OCI-LY7 (cell line): ENCODE measurements at regions not wholly inside any gene's neighbourhood (a gene's known extent, or its start where the extent isn't known, plus 50 kb on each side); places are given as distances from the start of the nearest gene placed in this dataset.

ENCODE experiments used
- BruUV-seq: library from RNA; stranded (reverse); fragments of 400-500 nt; replicated peaks from 2 replicates; lab custom pipeline; 2021; lab: Mats Ljungman, UMichigan
- CTCF ChIA-PET: fragments of 300-600 bp; sonication (Branson Sonifier 250); formaldehyde crosslinking; loops from one replicate; lab custom pipeline; 2022; ENCODE audit warnings: antibody characterized with exemption; ENCODE audit not compliant: unreplicated experiment; lab: Charles Lee
- POLR2A ChIA-PET: fragments of 300-600 bp; sonication (Branson Sonifier 250); formaldehyde crosslinking; loops from one replicate; lab custom pipeline; 2022; ENCODE audit warnings: antibody characterized with exemption; lab: Charles Lee
- DNase-seq: peaks from one replicate; pipeline ENCODE4 v3.0.0-alpha.2; 2015; ENCODE audit warnings: low spot score
- H2AFZ ChIP-seq: fragments of 200-600 bp; sonication (generic), shearing (Covaris generic); 2 replicates; pipeline ENCODE4 v1.6.1; 2014; ENCODE audit warnings: mild to moderate bottlenecking, antibody characterized with exemption, low read length, moderate library complexity
- H3K27ac ChIP-seq: fragments of 200-600 bp; sonication (generic); 2 replicates; pipeline ENCODE4 v1.5.1; 2014; ENCODE audit warnings: mixed run types, low read depth, mild to moderate bottlenecking, moderate library complexity, low read length, inconsistent platforms; ENCODE audit not compliant: poor library complexity, severe bottlenecking
- H3K36me3 ChIP-seq: fragments of 200-600 bp; sonication (generic); 2 replicates; pipeline ENCODE4 v1.6.1; 2014; ENCODE audit warnings: mild to moderate bottlenecking, antibody characterized with exemption, low read length, moderate library complexity, mixed read lengths; ENCODE audit not compliant: insufficient read depth
- H3K4me1 ChIP-seq: fragments of 200-600 bp; sonication (generic); 2 replicates; pipeline ENCODE4 v1.5.1; 2014; ENCODE audit warnings: mild to moderate bottlenecking, low read length; ENCODE audit not compliant: insufficient read depth, poor library complexity, severe bottlenecking
- H3K4me2 ChIP-seq: fragments of 200-600 bp; sonication (generic); 2 replicates; pipeline ENCODE4 v1.6.1; 2014; ENCODE audit warnings: mild to moderate bottlenecking, low read length
- H3K4me3 ChIP-seq: fragments of 200-600 bp; sonication (generic); 2 replicates; pipeline ENCODE4 v1.5.1; 2014; ENCODE audit warnings: mild to moderate bottlenecking, low read depth, low read length; ENCODE audit not compliant: poor library complexity, severe bottlenecking
- H3K79me2 ChIP-seq: fragments of 200-600 bp; sonication (generic); 2 replicates; pipeline ENCODE4 v1.6.1; 2016; ENCODE audit warnings: low read depth, mild to moderate bottlenecking, low read length, moderate library complexity, mixed read lengths; ENCODE audit not compliant: insufficient read depth
- H3K9me2 ChIP-seq: fragments of 200-600 bp; sonication (generic); 2 replicates; pipeline ENCODE4 v1.6.1; 2016; ENCODE audit warnings: mild to moderate bottlenecking, low read length, mixed read lengths; ENCODE audit not compliant: insufficient read depth
- H3K9me3 ChIP-seq: fragments of 200-600 bp; sonication (generic); 2 replicates; pipeline ENCODE4 v1.6.1; 2014; ENCODE audit warnings: mild to moderate bottlenecking, mixed run types, low read length, mixed read lengths
- H4K20me1 ChIP-seq: fragments of 200-600 bp; sonication (generic); 2 replicates; pipeline ENCODE4 v1.6.1; 2014; ENCODE audit warnings: mild to moderate bottlenecking, antibody characterized with exemption, low read length, moderate library complexity, mixed read lengths; ENCODE audit not compliant: insufficient read depth
- CTCF ChIP-seq: fragments of 200-600 bp; sonication (generic); conservative IDR thresholded peaks from 2 replicates; pipeline ENCODE4 v1.5.1; 2014; ENCODE audit warnings: mild to moderate bottlenecking, antibody characterized with exemption, low read length, moderate library complexity, mixed read lengths
- EZH2phosphoT487 ChIP-seq: fragments of 200-600 bp; sonication (generic); IDR thresholded peaks from 2 replicates; pipeline ENCODE4 v1.6.1; 2018; ENCODE audit warnings: low read depth, borderline replicate concordance, mild to moderate bottlenecking, mixed run types, antibody characterized with exemption, low read length, moderate library complexity, mixed read lengths
- intact Hi-C: fragments of 100-400 bp; cut with micrococcal nuclease; formaldehyde crosslinking; loops from one replicate; pipeline ENCODE4 v1.10.0; 2022; ENCODE audit not compliant: unreplicated experiment

DNA sequence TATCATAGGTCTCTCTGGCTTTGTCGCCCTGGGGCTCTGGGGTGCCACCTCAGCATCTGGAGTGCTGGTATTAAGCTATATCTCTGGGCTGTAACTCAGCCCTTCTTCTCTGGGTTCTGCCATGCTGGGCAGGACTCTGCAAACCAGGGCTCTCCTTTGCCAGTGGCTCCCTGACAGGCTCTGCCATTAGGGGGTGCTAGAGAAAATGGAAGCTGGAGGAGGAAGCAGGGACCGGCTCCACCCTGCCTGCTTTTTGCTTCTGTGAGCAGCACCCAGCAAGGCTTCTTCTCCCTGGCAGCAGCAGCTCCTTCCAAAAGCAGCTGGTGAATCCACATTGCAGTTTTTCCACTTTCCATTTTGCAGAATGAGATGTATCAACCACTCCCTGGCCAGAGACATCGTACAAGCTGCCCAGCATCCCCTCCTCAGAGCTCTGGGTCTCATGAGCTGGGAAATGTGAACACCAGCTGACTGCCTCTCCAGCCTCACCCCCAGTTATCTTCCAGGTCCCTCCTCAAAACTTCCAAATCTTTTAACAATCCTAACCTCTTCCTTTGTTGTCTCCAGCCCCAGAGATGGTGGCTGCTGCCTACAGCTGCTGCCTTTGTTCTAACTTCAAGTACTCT, 165.0 kb downstream of the ABHD5 start:
- Histone ChIP-seq H3K9me3 (no peaks in the 10 kb centered on the region), H3K4me1 (peaks cover 4% of the 10 kb centered on the region), H3K9me2 (no peaks in the 10 kb centered on the region), H4K20me1 (no peaks in the 10 kb centered on the region), H3K79me2 (no peaks in the 10 kb centered on the region), H3K27ac (no peak overlapping the region), H2AFZ (peak overlapping the region; percentile 59; the same call in 1 of the 2 replicates), H3K36me3 (no peaks in the 10 kb centered on the region), H3K4me2 (peak overlapping the region; percentile 29; the same call in 1 of the 2 replicates), H3K4me3 (no peak overlapping the region)
- ChIA-PET CTCF (interaction anchor here (0.5 to 2.2 kb wide), 4 partner anchors 90 to 343 kb away, joined by 3 to 5 read pairs (median 3); no protein-coding TSS in a partner anchor), POLR2A (interaction anchor here (0.7 to 1.1 kb wide), 3 partner anchors 10 to 58 kb away, joined by 3 read pairs; no protein-coding TSS in a partner anchor)
- no TSS peak for BruUV-seq
- DNase-seq: peak; percentile 80
- TF ChIP-seq EZH2phosphoT487: no peak
- TF ChIP-seq CTCF: peak; percentile 91
- intact Hi-C loops: loop anchor here (1.0 to 10.0 kb wide), 2 partner anchors 311 to 343 kb away; no protein-coding TSS in a partner anchor

- Histone ChIP-seq H3K9me2 (no peaks in the 10 kb centered on the region), H3K4me1 (peaks cover 4% of the 10 kb centered on the region), H3K27ac (no peak overlapping the region), H4K20me1 (no peaks in the 10 kb centered on the region), H3K36me3 (no peaks in the 10 kb centered on the region), H2AFZ (0 out of 2 replicates have a peak overlapping the region, but pooled peaks have one; percentile 59), H3K79me2 (no peaks in the 10 kb centered on the region), H3K9me3 (no peaks in the 10 kb centered on the region), H3K4me3 (no peak overlapping the region), H3K4me2 (no peak overlapping the region)
- intact Hi-C loops: loop anchor here (10.0 kb wide), 1 partner anchor 312 kb away; no protein-coding TSS in a partner anchor
- no TSS peak for BruUV-seq
- CTCF ChIA-PET: interaction anchor here (0.5 to 2.2 kb wide), 4 partner anchors 91 to 342 kb away, joined by 3 to 5 read pairs (median 3); no protein-coding TSS in a partner anchor
- POLR2A ChIA-PET: interaction anchor here (1.1 kb wide), 1 partner anchor 57 kb away, joined by 3 read pairs; no protein-coding TSS in a partner anchor
- no peak for DNase-seq
- TF ChIP-seq EZH2phosphoT487: no peak
- TF ChIP-seq CTCF: no peak
Measured at GRCh38 chr3:43856351-43856750, 165.6 kb downstream of the ABHD5 start.

- Histone ChIP-seq H2AFZ (no peak overlapping the region), H3K36me3 (no peaks in the 10 kb centered on the region), H4K20me1 (no peaks in the 10 kb centered on the region), H3K4me1 (peaks cover 4% of the 10 kb centered on the region), H3K4me2 (no peak overlapping the region), H3K79me2 (no peaks in the 10 kb centered on the region), H3K4me3 (no peak overlapping the region), H3K9me2 (no peaks in the 10 kb centered on the region), H3K27ac (no peak overlapping the region), H3K9me3 (no peaks in the 10 kb centered on the region)
- intact Hi-C loops: loop anchor here (10.0 kb wide), 1 partner anchor 312 kb away; no protein-coding TSS in a partner anchor
- TF ChIP-seq EZH2phosphoT487: no peak
- no peak for TF ChIP-seq CTCF
- CTCF ChIA-PET: interaction anchor here (2.2 kb wide), 1 partner anchor 342 kb away, joined by 5 read pairs; no protein-coding TSS in a partner anchor
- BruUV-seq: no TSS peak
- DNase-seq: no peak
- POLR2A ChIA-PET: no interaction called here
Measured at GRCh38 chr3:43856761-43857160, 166.0 kb downstream of the ABHD5 start.
